K562 (cell line): ENCODE measurements at regions not wholly inside any gene's neighbourhood (a gene's known extent, or its start where the extent isn't known, plus 50 kb on each side); places are given as distances from the start of the nearest gene placed in this dataset.

Experiments used
- ATAC-seq: fragments of 200-7000 bp; cut with Tn5 transposase; 3 replicates; pipeline ENCODE4 v1.9.1; 2020; ENCODE audit warnings: moderate library complexity
- BruUV-seq: library from RNA; stranded (reverse); fragments of 400-500 nt; replicated peaks from 2 replicates; lab custom pipeline; 2021; lab: Mats Ljungman, UMichigan
- CTCF ChIA-PET: fragments of 300-600 bp; formaldehyde crosslinking; extraction: SDS; loops from one replicate; lab custom pipeline; 2021; ENCODE audit warnings: low intra/inter-chr PET ratio; lab: Yijun Ruan, JAX
- POLR2A ChIA-PET: fragments of 300-600, 350-650 bp; sonication (Branson Sonifier 250); formaldehyde crosslinking; extraction: SDS; loops from one replicate; lab custom pipeline; 2021; ENCODE audit warnings: antibody characterized with exemption, inconsistent platforms; lab: Yijun Ruan, JAX
- DNase-seq, 4 experiments: peaks; one replicate each; pipeline versions ENCODE4 v3.0.0 to v3.0.0-alpha.2; 2011 to 2018; ENCODE audit warnings: low spot score in 3 of 4, mixed read lengths in 3 of 4; ENCODE audit errors: extremely low read depth in 1 of 4
- FAIRE-seq: peaks from 2 replicates; lab custom pipeline; 2011; peaks lifted over from hg19 to GRCh38; lab: Jason Lieb, UNC
- H2AFZ ChIP-seq: 2 replicates; pipeline ENCODE4 v1.6.0; 2011; ENCODE audit warnings: low read depth, low read length, control low read depth, inconsistent platforms
- H3K27ac ChIP-seq: fragments of 200-600 bp; 3 replicates; pipeline ENCODE4 v1.8.0; 2011; ENCODE audit warnings: low read depth, mild to moderate bottlenecking, control low read depth, inconsistent platforms, low read length, moderate library complexity, mixed read lengths; ENCODE audit errors: extremely low read depth
- H3K27me3 ChIP-seq, 2 experiments: fragments of 300-600 bp in 1 of 2; 2 replicates in 1 of 2; 3 replicates in 1 of 2; pipeline versions ENCODE4 v1.6.0 to v1.8.0; 2011; ENCODE audit warnings: inconsistent platforms in 2 of 2, low read length in 2 of 2, mild to moderate bottlenecking in 1 of 2, mixed read lengths in 1 of 2, moderate library complexity in 1 of 2; ENCODE audit not compliant: control insufficient read depth in 2 of 2, insufficient read depth in 2 of 2
- H3K36me3 ChIP-seq: fragments of 300-600 bp; 3 replicates; pipeline ENCODE4 v1.8.0; 2011; ENCODE audit warnings: mild to moderate bottlenecking, low read length, inconsistent platforms; ENCODE audit not compliant: control insufficient read depth, insufficient read depth
- H3K4me1 ChIP-seq, 2 experiments: fragments of 200-600 bp in 1 of 2; replicated peaks in 1 of 2; 2 replicates in 1 of 2; 3 replicates in 1 of 2; pipeline versions ENCODE4 v1.5.1 to v1.8.0; 2011; ENCODE audit warnings: inconsistent platforms in 2 of 2, low read length in 2 of 2, mild to moderate bottlenecking in 1 of 2, mixed read lengths in 1 of 2, moderate library complexity in 1 of 2; ENCODE audit not compliant: control insufficient read depth in 2 of 2, insufficient read depth in 2 of 2
- H3K4me2 ChIP-seq: 2 replicates; pipeline ENCODE4 v1.6.1; 2011; ENCODE audit warnings: low read length, control low read depth, inconsistent platforms, mixed read lengths; ENCODE audit not compliant: insufficient read depth
- H3K4me3 ChIP-seq: fragments of 200-600 bp; sonication (generic), shearing (Covaris generic); 2 replicates; pipeline ENCODE4 v1.5.1; 2016; ENCODE audit warnings: control low read depth, inconsistent platforms
- H3K79me2 ChIP-seq: fragments of 200-600 bp; 3 replicates; pipeline ENCODE4 v1.8.0; 2011; ENCODE audit warnings: low read length, inconsistent platforms; ENCODE audit not compliant: control insufficient read depth, insufficient read depth
- H3K9ac ChIP-seq, 2 experiments: 2 replicates each; pipeline versions ENCODE4 v1.6.0 to v1.6.1; 2011; ENCODE audit warnings: low read depth in 2 of 2, low read length in 2 of 2, control low read depth in 1 of 2, inconsistent platforms in 1 of 2, mild to moderate bottlenecking in 1 of 2, mixed read lengths in 1 of 2; ENCODE audit not compliant: insufficient read depth in 1 of 2
- H3K9me1 ChIP-seq: one replicate; pipeline ENCODE4 v1.6.0; 2011; ENCODE audit warnings: inconsistent platforms, mild to moderate bottlenecking, low read length, moderate library complexity; ENCODE audit not compliant: control insufficient read depth, insufficient read depth
- H3K9me3 ChIP-seq: replicated peaks from 2 replicates; pipeline ENCODE4 v1.5.1; 2011; ENCODE audit warnings: low read depth, low read length, inconsistent platforms; ENCODE audit not compliant: control insufficient read depth, insufficient read depth
- H4K20me1 ChIP-seq: replicated peaks from 2 replicates; pipeline ENCODE4 v1.6.1; 2011; ENCODE audit warnings: low read length, inconsistent platforms, mixed read lengths; ENCODE audit not compliant: control insufficient read depth, insufficient read depth
- GATA2 ChIP-seq: sonication (generic); formaldehyde crosslinking; IDR thresholded peaks from 2 replicates; pipeline ENCODE4 v1.4.0; 2020; ENCODE audit warnings: mild to moderate bottlenecking, missing genetic modification reagents
- HNRNPL ChIP-seq: fragments of 200-400 bp; formaldehyde crosslinking; IDR thresholded peaks from 2 replicates; pipeline ENCODE4 v1.6.1; 2017; ENCODE audit warnings: low read depth, mild to moderate bottlenecking, low read length
- NFE2 ChIP-seq: IDR thresholded peaks from 2 replicates; pipeline ENCODE4 v1.6.1; 2014; ENCODE audit warnings: antibody characterized with exemption, low read depth
- NRF1 ChIP-seq, 2 experiments: fragments of 450-650 bp; IDR thresholded peaks in 1 of 2; conservative IDR thresholded peaks in 1 of 2; 2 replicates each; pipeline ENCODE4 v1.6.1; 2014; ENCODE audit warnings: mild to moderate bottlenecking in 2 of 2
- SAFB ChIP-seq: fragments of 200-400 bp; formaldehyde crosslinking; IDR thresholded peaks from 2 replicates; pipeline ENCODE4 v1.6.1; 2017; ENCODE audit warnings: low read depth, low read length, borderline replicate concordance
- SREBF2 ChIP-seq: sonication (generic); formaldehyde crosslinking; IDR thresholded peaks from 2 replicates; pipeline ENCODE4 v1.4.0; 2020; ENCODE audit warnings: mild to moderate bottlenecking, missing genetic modification reagents
- ZNF316 ChIP-seq: fragments of 450-650 bp; IDR thresholded peaks from 2 replicates; pipeline ENCODE4 v1.6.1; 2016
- ZNF384 ChIP-seq: IDR thresholded peaks from 2 replicates; pipeline ENCODE4 v1.6.1; 2012; ENCODE audit warnings: low read depth, low read length, improper control_type of control experiment
- WGBS: fragments of 100-300 bp; shearing (Covaris generic); methylation state at CpG from one replicate; pipeline ENCODE4 v1.1.6; 2016; ENCODE audit warnings: low coverage, mixed read lengths; ENCODE audit not compliant: insufficient coverage; ENCODE audit errors: missing lambda C conversion rate; 5-methylcytosine and 5-hydroxymethylcytosine counted together
- in situ Hi-C: fragments of 300-500 bp; cut with MboI; formaldehyde crosslinking; loops from 4 replicates; pipeline ENCODE4 v1.15.0; 2018; ENCODE audit warnings: inconsistent platforms, mixed read lengths
- intact Hi-C: fragments of 100-400 bp; cut with micrococcal nuclease; formaldehyde crosslinking; loops from 2 replicates; pipeline ENCODE4 v1.14.2; 2022

DNA sequence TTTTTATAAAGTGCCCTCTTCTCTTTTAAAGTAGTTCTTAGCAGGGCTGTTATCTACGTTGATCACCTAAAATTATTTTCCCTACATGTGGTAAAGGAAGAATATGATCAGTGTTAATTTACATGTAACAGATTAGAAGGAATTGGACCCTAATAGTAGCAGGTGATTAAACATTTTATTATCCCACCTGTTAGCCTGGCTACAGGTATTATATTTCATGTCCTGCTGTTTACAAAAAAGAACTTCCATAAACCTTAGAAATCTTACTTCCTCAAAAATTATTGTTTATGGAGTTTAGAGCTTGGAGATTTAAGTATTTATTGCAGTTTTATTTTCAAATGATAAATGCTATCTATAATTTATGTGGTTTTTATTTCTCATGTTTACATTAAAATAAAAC, 1226.7 kb downstream of the UQCRFS1 start:
- WGBS, result 0% methylated on average over 1 of the region's 1 CpG
- Histone ChIP-seq H3K9ac (no peak overlapping the region), H3K36me3 (no peaks in the 10 kb centered on the region), H3K27me3 (no peaks in the 10 kb centered on the region), H2AFZ (no peak overlapping the region), H3K27ac (no peak overlapping the region), H3K4me3 (no peak overlapping the region), H3K9me3 (no peaks in the 10 kb centered on the region), H3K9me1 (no peaks in the 10 kb centered on the region), H3K4me1 (no peaks in the 10 kb centered on the region), H4K20me1 (no peaks in the 10 kb centered on the region), H3K4me2 (no peak overlapping the region), H3K79me2 (no peaks in the 10 kb centered on the region)
- intact Hi-C loops (no loop called here), in situ Hi-C loops (no loop called here)
- no peak for FAIRE-seq
- BruUV-seq, result no TSS peak
- TF ChIP-seq SREBF2 (CRISPR knock-in tag) (no peak), SAFB (no peak), GATA2 (CRISPR knock-in tag) (no peak), HNRNPL (no peak)
- ChIA-PET POLR2A (interaction anchor here (0.9 kb wide), 1 partner anchor 9 kb away, joined by 4 read pairs; no protein-coding TSS in a partner anchor), CTCF (no interaction called here)
- no peak for DNase-seq
- ATAC-seq, result no peak

DNA sequence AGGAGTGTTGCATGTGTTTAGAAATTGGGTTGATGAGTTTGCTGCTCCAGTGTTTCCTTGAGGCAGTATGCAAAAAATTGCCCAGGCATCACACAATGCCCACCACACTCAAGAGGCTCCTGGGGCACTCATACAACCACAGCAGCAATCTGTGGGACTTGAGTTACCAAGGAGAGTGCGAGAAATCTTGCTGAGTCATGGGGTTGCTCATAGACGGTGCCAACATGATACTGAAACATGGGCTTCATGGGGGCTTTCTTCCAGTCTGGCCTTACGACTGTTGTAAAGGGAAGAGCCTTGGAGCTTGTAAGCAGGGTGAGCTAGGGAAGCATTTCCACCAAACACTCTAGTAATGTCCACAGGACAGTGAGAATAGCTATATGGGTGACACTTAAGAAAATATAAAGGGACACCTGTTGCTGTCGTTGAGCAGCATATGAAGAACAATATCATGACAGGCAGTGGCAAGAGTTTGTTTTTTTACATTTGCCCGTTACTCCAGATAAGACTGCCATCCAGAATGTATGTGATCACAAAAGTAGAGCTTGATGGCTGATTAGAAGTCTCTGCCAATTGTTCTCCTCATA, 1237.4 kb downstream of the UQCRFS1 start:
- Histone ChIP-seq H3K27me3 (no peaks in the 10 kb centered on the region), H3K36me3 (no peaks in the 10 kb centered on the region), H3K9ac (no peak overlapping the region), H2AFZ (no peak overlapping the region), H3K9me1 (no peaks in the 10 kb centered on the region), H3K4me3 (no peak overlapping the region), H3K79me2 (no peaks in the 10 kb centered on the region), H3K9me3 (no peaks in the 10 kb centered on the region), H4K20me1 (no peaks in the 10 kb centered on the region), H3K27ac (no peak overlapping the region), H3K4me2 (no peak overlapping the region), H3K4me1 (no peaks in the 10 kb centered on the region)
- WGBS, result 0% methylated on average over 4 of the region's 5 CpGs
- ChIA-PET CTCF (no interaction called here), POLR2A (no interaction called here)
- ATAC-seq (no peak), DNase-seq (no peak), FAIRE-seq (no peak)
- 0 out of 2 replicates have a peak, but pooled peaks have one; percentile 43 for TF ChIP-seq NFE2
- no peak for TF ChIP-seq ZNF384
- 0 out of 2 replicates have a peak, but pooled peaks have one; percentile 22 for TF ChIP-seq ZNF316
- TF ChIP-seq NRF1 (conservative IDR thresholded peaks at IDR 0.05 in 1 of 2, IDR thresholded peaks at IDR 0.05 in 1 of 2), result no peak
- in situ Hi-C loops, result no loop called here
- intact Hi-C loops, result loop anchor here (10.0 kb wide), 1 partner anchor 739 kb away; no protein-coding TSS in a partner anchor
- BruUV-seq, result no TSS peak
